Daoy (cell line): ENCODE measurements at regions not wholly inside any gene's neighbourhood (a gene's known extent, or its start where the extent isn't known, plus 50 kb on each side); places are given as distances from the start of the nearest gene placed in this dataset.

ENCODE experiments used
- DNase-seq: peaks from one replicate; pipeline ENCODE4 v3.0.0-alpha.2; 2015; ENCODE audit warnings: low read depth

GRCh38 chr3:17985658-17986347, 243.4 kb upstream of the TBC1D5 start:
- no peak for DNase-seq

GRCh38 chr3:17983106-17983505, 240.7 kb upstream of the TBC1D5 start:
- DNase-seq = no peak

GRCh38 chr3:17982211-17982880, 239.9 kb upstream of the TBC1D5 start:
- no peak for DNase-seq

- DNase-seq = no peak
Measured at GRCh38 chr3:17980863-17981262, 238.4 kb upstream of the TBC1D5 start.

GRCh38 chr3:17979911-17980310, 237.5 kb upstream of the TBC1D5 start:
- DNase-seq = no peak

- no peak for DNase-seq
Measured at GRCh38 chr3:17979252-17979651, 236.8 kb upstream of the TBC1D5 start.

DNA sequence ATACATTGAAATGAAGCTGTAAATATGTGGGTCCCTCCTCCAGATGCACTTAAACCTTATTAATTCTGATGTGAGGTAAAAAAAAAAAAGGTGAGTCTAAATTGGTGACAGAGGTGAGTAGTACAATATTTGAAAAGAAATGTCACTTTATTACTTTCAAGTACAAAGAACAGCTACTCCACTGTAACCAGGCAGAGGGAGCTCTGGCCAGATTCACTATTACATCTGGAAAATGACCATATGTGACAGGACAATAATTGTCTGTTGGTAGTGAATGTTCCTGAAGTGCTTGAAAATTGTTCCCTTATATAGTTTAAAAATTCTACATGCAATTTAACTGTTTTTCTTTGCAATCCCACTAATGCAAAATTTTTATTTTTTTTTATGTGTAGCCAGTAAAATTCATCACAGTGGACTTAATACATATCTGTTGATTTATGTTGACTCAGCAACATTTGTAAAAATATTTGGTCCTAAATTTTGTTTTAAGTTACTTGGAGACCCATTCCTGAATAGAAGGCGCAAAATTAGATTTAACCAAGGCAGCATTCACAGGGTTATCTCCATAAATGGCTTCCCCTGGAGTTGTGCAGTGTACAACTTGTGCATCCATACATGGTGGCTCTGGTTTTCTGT, 231.9 kb upstream of the TBC1D5 start:
- no peak for DNase-seq

DNA sequence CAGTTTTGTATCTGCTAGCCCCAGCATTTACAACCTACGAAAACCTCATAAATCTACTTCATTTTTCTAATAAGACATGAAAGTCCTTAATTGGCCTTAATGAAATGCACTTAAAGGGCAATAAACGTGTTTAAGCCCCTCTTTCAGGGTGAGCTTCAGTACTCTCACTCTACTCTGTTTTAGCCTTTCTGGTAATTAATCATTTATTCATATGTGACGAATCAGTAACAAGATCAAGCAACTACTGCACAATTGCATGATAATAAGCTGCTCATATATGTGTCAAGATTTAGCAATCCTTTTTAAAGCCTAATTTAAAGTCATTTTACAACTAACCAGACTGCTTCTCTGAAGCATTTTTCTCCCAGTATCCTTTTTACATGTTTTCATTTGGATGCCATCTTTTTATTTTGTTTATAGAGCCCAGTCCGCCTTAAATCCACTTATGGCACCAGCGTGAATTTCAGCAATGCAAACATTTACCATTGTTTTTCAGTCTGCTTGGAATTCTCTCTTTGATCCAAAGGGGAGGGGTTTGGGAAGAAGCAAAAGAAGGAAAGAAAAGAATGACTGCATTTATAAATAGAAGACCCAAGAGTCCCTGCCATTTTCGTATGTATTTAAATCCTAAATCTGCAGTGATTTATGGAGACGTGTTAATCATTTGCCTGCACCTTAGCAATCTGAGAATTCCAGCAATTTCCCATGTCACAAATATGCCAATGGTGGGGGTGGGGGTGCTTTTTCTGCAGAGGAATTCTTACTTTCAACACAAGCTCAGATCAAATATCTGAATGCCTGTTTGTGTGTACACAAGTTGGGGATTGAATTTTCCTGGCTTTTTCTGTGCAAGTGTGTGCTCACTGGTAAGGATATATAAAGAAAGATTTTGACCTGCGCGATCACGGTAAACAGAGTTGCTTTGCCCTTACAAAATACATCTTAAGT, 230.8 kb upstream of the TBC1D5 start:
- DNase-seq = no peak

DNA sequence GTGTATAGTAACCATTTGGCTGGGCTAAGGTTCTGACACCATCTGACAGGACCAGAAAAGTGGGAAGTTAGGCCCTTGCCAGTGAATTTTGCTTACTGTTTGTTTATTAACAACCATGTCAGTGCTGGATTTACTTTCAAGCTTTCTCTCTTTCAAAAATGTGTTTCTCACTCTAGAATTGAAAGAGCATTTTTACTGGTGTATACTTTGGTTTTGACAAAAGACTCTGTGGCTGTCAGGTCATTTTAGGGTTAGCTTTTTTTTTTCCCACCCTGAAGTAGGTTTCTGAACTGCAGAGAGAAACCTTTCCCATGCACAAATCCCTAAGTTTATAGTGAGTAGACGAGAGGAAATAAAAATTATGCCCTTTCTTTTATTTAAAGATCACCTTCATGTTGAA, 230.0 kb upstream of the TBC1D5 start:
- DNase-seq = no peak

- DNase-seq = no peak
Measured at GRCh38 chr3:17972030-17972429, 229.6 kb upstream of the TBC1D5 start.

DNA sequence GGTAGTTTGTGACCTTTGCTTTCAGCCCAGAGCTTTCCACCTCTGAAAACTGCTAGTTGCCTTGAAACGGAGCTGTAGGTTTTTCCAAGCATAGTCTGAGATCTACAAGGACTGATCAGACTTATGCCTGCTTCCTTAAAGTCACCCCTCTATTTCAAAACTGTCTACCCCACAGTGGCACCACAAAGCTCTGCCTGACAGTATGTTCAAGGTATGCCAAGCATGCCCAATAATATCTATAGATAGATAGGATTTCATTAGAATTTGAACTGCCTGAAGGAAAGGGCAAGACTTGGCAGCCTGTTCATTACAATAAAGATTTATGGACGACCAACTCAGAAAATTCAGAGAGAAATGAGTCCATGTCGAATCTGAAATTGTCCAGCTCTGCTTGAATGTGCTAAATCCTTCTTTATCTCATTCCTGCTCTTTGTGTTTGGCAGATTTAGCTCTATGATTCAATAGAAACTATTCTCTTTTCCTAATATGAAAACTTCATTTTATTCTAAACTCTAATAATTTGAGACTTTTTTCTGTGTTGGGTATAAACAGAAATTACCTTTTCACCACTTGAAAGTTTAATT, 227.6 kb upstream of the TBC1D5 start:
- DNase-seq = no peak

DNA sequence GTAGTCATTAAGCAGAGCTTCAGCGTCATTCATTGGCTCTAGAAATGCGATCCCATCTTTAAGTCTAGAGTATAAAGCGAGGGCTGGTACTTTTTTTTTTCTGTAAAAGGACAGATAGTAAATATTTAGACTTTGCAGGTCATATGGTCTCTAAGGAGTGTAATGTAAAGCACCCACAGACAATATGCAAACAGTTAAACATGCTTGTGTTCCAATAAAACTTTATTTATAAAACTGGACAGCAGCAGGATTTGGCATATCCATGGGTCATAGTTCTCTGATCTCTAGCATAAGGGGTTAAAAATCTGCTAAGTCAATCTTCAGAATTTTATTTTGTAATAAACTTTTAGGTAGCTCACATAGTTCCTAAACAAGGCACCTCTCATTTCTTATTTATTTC, 226.8 kb upstream of the TBC1D5 start:
- DNase-seq = no peak

DNA sequence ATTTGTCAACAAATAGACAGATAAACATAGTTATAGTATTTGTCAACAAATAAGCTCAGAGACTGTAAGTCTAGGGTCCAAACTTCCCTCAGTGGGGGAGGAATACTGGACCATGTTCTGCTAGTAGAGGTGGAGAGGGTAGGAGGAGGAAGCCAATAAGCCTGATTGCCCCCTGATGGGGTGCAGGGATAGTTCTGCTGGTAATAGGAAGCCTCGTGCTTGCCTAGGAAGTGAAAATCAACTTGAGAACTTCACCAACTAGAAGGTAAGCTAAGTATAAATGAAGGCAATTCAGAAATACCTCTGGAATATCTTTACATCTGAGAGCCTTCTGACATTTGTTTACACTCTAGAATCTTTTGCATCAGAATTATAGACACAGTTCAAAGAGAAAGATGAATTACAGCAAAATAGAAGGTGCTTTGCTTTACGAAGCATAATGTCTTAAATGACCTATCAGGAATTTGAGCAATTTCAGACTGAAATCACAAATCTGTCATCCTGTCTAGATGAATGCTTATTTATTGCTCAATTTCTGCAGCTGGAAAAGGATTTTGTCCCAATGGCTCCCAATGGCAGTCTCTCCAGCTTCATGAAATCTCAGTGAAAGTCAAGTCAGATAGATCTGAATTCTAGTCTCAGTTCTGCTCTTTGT, 225.6 kb upstream of the TBC1D5 start:
- DNase-seq = no peak

- DNase-seq = no peak
Measured at GRCh38 chr3:17967111-17967510, 224.7 kb upstream of the TBC1D5 start.

DNA sequence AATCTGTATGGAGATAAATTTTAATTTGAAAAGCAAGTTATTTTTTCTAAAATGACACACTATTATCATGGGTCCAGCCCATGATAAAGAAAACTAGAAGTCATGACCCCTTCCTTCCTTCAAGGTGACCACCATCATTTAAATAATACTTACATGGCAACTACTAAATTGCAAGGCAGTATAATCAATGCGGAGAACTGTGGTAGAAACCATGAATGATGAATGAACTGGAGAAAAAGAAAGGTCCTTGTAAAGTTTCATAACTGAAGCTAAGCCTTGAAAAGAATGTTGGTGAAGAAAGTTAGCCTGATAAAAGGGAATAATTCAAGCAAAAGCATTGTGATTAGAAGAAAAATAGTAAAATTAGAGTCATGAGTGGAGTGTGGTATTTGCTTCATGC, 222.9 kb upstream of the TBC1D5 start:
- DNase-seq = no peak

DNA sequence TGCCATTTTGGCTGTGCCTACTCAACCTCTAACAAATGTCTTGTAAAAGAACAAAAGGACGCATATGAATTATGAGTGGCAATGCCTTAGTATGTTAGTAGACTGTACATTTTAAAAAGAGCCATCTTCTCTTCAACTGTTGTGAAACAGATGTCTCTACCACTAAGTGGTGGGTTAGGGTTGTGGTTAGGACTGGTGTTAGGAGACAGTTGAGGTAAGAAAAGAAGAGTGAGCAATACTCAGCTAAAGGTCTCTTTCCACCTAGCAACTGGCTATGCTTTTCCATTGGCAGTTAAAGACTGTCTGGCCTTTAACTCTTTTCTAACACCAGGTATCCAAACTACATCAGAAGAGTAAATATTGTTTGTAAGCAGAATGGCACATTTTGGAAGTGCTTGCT, 221.7 kb upstream of the TBC1D5 start:
- DNase-seq = no peak

DNA sequence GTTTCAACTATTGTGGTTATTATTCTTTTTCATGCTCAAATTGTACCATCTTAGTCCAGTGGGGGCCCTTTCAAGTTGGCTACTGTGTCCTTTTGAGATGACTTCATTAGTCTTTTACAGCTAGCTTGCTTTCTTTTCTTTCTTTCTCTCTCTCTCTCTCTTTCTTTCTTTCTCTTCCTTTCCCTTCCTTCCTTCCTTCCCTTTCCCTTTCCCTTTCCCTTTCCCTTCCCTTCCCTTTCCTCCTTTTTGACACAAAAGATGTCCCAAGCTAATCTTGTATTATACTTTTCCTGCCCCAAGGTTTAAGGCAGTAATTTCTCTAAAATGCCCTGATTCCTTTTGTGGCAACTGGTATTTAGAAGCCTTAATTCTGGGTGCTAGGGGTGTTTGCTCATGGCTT, 213.0 kb upstream of the TBC1D5 start:
- DNase-seq = no peak

- DNase-seq = no peak
Measured at GRCh38 chr3:17954801-17955200, 212.4 kb upstream of the TBC1D5 start.

DNA sequence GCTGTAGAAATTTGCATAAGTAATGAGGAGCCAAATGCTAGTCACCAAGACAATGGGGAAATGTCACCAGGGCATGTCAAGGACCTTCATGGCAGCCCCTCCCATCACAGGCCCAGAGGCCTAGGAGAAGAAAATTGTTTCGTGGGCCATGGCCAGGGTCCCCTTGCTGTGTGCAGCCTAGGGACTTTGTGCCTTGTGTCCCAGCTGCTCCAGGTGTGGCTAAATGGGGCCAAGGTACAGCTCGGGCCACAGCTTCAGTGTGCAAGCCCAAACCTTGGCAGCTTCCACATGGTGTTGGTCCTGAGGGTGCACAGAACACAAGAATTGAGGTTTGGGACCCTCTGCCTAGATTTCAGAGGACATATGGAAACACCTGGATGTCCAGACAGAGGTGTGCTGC, 208.8 kb upstream of the TBC1D5 start:
- no peak for DNase-seq

DNA sequence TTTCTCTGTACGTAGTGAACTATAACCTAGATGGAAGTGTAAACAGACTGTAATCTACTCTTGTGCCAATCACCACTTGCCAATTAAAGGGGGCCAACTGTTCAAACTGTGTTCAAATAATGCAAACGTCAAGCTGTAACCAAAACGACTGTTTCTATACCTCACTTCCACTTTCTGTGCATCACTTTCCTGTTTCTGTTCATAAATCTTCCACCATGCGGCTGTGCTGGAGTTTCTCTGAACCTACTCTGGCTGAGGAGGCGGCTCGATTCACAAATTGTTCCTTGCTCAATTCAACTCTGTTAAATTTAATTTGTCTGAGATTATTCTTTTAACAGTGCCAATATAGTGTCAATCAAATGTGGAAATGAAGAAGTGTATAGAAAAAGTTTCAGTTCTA, 206.7 kb upstream of the TBC1D5 start:
- DNase-seq = no peak

DNA sequence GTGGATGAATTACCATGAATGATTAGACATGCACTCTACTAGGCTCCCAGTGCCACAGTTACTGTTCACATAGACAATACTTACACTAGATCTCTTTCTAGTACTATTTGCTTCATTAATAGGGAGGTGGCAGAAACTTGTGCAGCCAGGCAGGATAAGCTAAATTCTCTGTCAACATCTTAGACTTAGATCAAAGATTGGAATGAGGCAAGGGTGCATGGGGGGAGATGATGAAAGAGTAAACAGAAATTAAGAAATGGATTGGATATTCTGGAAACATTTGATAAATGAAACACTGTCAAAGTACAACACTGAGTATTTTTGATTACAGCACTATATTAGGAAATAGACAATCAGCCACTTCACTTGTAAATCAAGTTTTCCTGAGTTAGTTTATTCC, 205.4 kb upstream of the TBC1D5 start:
- DNase-seq = no peak
